ENCODE measurements at regions not wholly inside any gene's neighbourhood (a gene's known extent, or its start where the extent isn't known, plus 50 kb on each side); places are given as distances from the start of the nearest gene placed in this dataset.

- TF ChIP-seq ZFP3 (CRISPR knock-in tag; IDR thresholded peaks at IDR 0.05) (no peak), POU6F1 (CRISPR knock-in tag; IDR thresholded peaks at IDR 0.05; ENCODE audit: borderline replicate concordance, low read depth) (no peak), BACH2 (CRISPR knock-in tag; IDR thresholded peaks at IDR 0.05; ENCODE audit: borderline replicate concordance) (no peak), ZNF8 (CRISPR knock-in tag; IDR thresholded peaks at IDR 0.05) (no peak), CSRNP3 (CRISPR knock-in tag; IDR thresholded peaks at IDR 0.05) (no peak)
Measured at GRCh38 chr7:83807774-83808173, 158.8 kb upstream of the SEMA3E start (continued).

GRCh38 chr7:83806538-83806937, 157.6 kb upstream of the SEMA3E start:
- no peak for ATAC-seq
- TF ChIP-seq GLIS3 (CRISPR knock-in tag; IDR thresholded peaks at IDR 0.05) (no peak), ZFP30 (CRISPR knock-in tag; IDR thresholded peaks at IDR 0.05) (no peak), ZNF565 (CRISPR knock-in tag; conservative IDR thresholded peaks at IDR 0.05; ENCODE audit: low read depth) (no peak), PATZ1 (CRISPR knock-in tag; IDR thresholded peaks at IDR 0.05; ENCODE audit: borderline replicate concordance) (no peak), ZC3H10 (CRISPR knock-in tag; IDR thresholded peaks at IDR 0.05) (no peak), POU6F1 (CRISPR knock-in tag; IDR thresholded peaks at IDR 0.05; ENCODE audit: borderline replicate concordance, low read depth) (no peak), TCF4 (CRISPR knock-in tag; IDR thresholded peaks at IDR 0.05; ENCODE audit: borderline replicate concordance) (no peak), ARNTL (CRISPR knock-in tag; IDR thresholded peaks at IDR 0.05; ENCODE audit: borderline replicate concordance, low read depth) (no peak), SNAI2 (CRISPR knock-in tag; IDR thresholded peaks at IDR 0.05) (no peak), CSRNP3 (CRISPR knock-in tag; IDR thresholded peaks at IDR 0.05) (no peak), BACH2 (CRISPR knock-in tag; IDR thresholded peaks at IDR 0.05; ENCODE audit: borderline replicate concordance) (no peak), PPARA (CRISPR knock-in tag; IDR thresholded peaks at IDR 0.05; ENCODE audit: borderline replicate concordance) (no peak), TSHZ2 (CRISPR knock-in tag; IDR thresholded peaks at IDR 0.05) (no peak), ISL1 (CRISPR knock-in tag; IDR thresholded peaks at IDR 0.05) (no peak), OSR1 (CRISPR knock-in tag; IDR thresholded peaks at IDR 0.05) (no peak), TOX (CRISPR knock-in tag; IDR thresholded peaks at IDR 0.05; ENCODE audit: borderline replicate concordance) (no peak)

- TF ChIP-seq ZNF565 (CRISPR knock-in tag; conservative IDR thresholded peaks at IDR 0.05; ENCODE audit: low read depth), result no peak
- no peak for TF ChIP-seq ZNF8 (CRISPR knock-in tag; IDR thresholded peaks at IDR 0.05)
- TF ChIP-seq CREB5 (CRISPR knock-in tag; IDR thresholded peaks at IDR 0.05; ENCODE audit: low read depth), result no peak
- TF ChIP-seq ZC3H10 (CRISPR knock-in tag; IDR thresholded peaks at IDR 0.05), result no peak
- TF ChIP-seq ZFP30 (CRISPR knock-in tag; IDR thresholded peaks at IDR 0.05), result no peak
- no peak for TF ChIP-seq ISL1 (CRISPR knock-in tag; IDR thresholded peaks at IDR 0.05)
- ATAC-seq, result no peak
Measured at GRCh38 chr7:83799333-83799732, 150.4 kb upstream of the SEMA3E start.
